Left hindlimb (tissue), 1 donor: ENCODE measurements at regions not wholly inside any gene's neighbourhood (a gene's known extent, or its start where the extent isn't known, plus 50 kb on each side); places are given as distances from the start of the nearest gene placed in this dataset.
"Not testable (repeated sequence)": the region's sequence is repeated elsewhere in the genome, so short reads cannot be mapped to it uniquely, and the experiment has no call there.

Experiments
- DNase-seq: peaks from one replicate; pipeline ENCODE4 v3.0.0-alpha.2; 2018

- DNase-seq = no peak
Observed at GRCh38 chr5:99544356-99544755, 615.5 kb upstream of the CHD1 start.

GRCh38 chr5:99543841-99544240 lies 615.0 kb upstream of the CHD1 start:
- DNase-seq = no peak

GRCh38 chr5:99534241-99534640 lies 605.4 kb upstream of the CHD1 start:
- not testable (repeated sequence) for DNase-seq

- not testable (repeated sequence) for DNase-seq
Observed at GRCh38 chr5:99521666-99522065, 592.9 kb upstream of the CHD1 start.

GRCh38 chr5:99515864-99516490 lies 587.2 kb upstream of the CHD1 start:
- DNase-seq = not testable (repeated sequence)

GRCh38 chr5:99510237-99510866 lies 581.5 kb upstream of the CHD1 start:
- DNase-seq = not testable (repeated sequence)

GRCh38 chr5:99509064-99509463 lies 580.3 kb upstream of the CHD1 start:
- DNase-seq = not testable (repeated sequence)

GRCh38 chr5:99495456-99495855 lies 566.6 kb upstream of the CHD1 start:
- DNase-seq = not testable (repeated sequence)

- DNase-seq = not testable (repeated sequence)
Observed at GRCh38 chr5:99478450-99478849, 549.6 kb upstream of the CHD1 start.

- not testable (repeated sequence) for DNase-seq
Observed at GRCh38 chr5:99473328-99473727, 544.5 kb upstream of the CHD1 start.

GRCh38 chr5:99471726-99472125 lies 542.9 kb upstream of the CHD1 start:
- DNase-seq = not testable (repeated sequence)

GRCh38 chr5:99471178-99471577 lies 542.4 kb upstream of the CHD1 start:
- not testable (repeated sequence) for DNase-seq

- DNase-seq = not testable (repeated sequence)
Observed at GRCh38 chr5:99470636-99471035, 541.8 kb upstream of the CHD1 start.

GRCh38 chr5:99460701-99461100 lies 531.9 kb upstream of the CHD1 start:
- no peak for DNase-seq

- DNase-seq = no peak
Observed at GRCh38 chr5:99453196-99453595, 524.4 kb upstream of the CHD1 start.

- DNase-seq = no peak
Observed at GRCh38 chr5:99449786-99450185, 521.0 kb upstream of the CHD1 start.

- DNase-seq = no peak
Observed at GRCh38 chr5:99445805-99446204, 517.0 kb upstream of the CHD1 start.

GRCh38 chr5:99441235-99441634 lies 512.4 kb upstream of the CHD1 start:
- DNase-seq = no peak

- no peak for DNase-seq
Observed at GRCh38 chr5:99438619-99439018, 509.8 kb upstream of the CHD1 start.

- no peak for DNase-seq
Observed at GRCh38 chr5:99437986-99438385, 509.2 kb upstream of the CHD1 start.

GRCh38 chr5:99423396-99423795 lies 494.6 kb upstream of the CHD1 start:
- DNase-seq = not testable (repeated sequence)

GRCh38 chr5:99418640-99419039 lies 489.8 kb upstream of the CHD1 start:
- DNase-seq = not testable (repeated sequence)

GRCh38 chr5:99410386-99410785 lies 481.6 kb upstream of the CHD1 start:
- DNase-seq = not testable (repeated sequence)

GRCh38 chr5:99404764-99405302 lies 476.0 kb upstream of the CHD1 start:
- not testable (repeated sequence) for DNase-seq
